GM23248 (cell line): ENCODE measurements at regions not wholly inside any gene's neighbourhood (a gene's known extent, or its start where the extent isn't known, plus 50 kb on each side); places are given as distances from the start of the nearest gene placed in this dataset.

Experiments used
- EZH2 ChIP-seq: fragments of 200-600 bp; sonication (generic); IDR thresholded peaks from 2 replicates; pipeline ENCODE4 v1.6.1; 2018; ENCODE audit warnings: antibody characterized with exemption, mild to moderate bottlenecking; ENCODE audit not compliant: insufficient read depth, poor library complexity, severe bottlenecking
- EZH2phosphoT487 ChIP-seq: fragments of 200-600 bp; sonication (generic); IDR thresholded peaks from 2 replicates; pipeline ENCODE4 v1.6.1; 2018; ENCODE audit warnings: antibody characterized with exemption, moderate library complexity, mild to moderate bottlenecking, low read depth; ENCODE audit not compliant: insufficient read depth

DNA sequence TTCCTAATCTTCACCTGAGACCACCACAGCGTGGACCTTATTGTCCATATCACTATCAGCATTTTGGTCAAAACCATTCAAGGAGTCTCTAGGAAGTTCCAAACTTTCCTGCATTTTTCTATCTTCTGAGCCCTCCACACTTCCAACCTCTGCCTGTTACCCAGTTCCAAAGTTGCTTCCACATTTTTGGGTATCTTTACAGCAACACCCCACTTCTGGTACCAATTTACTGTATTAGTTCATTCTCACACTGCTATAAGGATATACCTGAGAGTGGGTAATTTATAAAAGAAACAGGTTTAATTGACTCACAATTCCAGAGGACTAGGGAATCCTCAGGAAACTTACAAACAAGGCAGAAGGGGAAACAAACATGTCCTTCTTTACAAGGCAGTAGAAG is 103.3 kb upstream of the CBLB start:
- no peak for TF ChIP-seq EZH2
- no peak for TF ChIP-seq EZH2phosphoT487
